ENCODE measurements at regions not wholly inside any gene's neighbourhood (a gene's known extent, or its start where the extent isn't known, plus 50 kb on each side); places are given as distances from the start of the nearest gene placed in this dataset.
"Not testable (repeated sequence)": the region's sequence is repeated elsewhere in the genome, so short reads cannot be mapped to it uniquely, and the experiment has no call there.

- no peaks in the 10 kb centered on the region for H3K36me3 Mint-ChIP-seq
- H3K4me1 Mint-ChIP-seq (ENCODE audit: low read depth): no peaks in the 10 kb centered on the region
- ChIA-PET CTCF (no interaction called here), POLR2A (no interaction called here)
- peaks cover 2% of the 10 kb centered on the region for H3K27me3 Mint-ChIP-seq
- DNase-seq: no peak
- H3K27ac Mint-ChIP-seq: no peak overlapping the region
- H3K9me3 Mint-ChIP-seq: no peaks in the 10 kb centered on the region
- intact Hi-C loops (cut with micrococcal nuclease): no loop called here
- H3K4me3 Mint-ChIP-seq: no peak overlapping the region
These were observed 182.1 kb downstream of the EVX1 start for GRCh38 chr7:27424749-27425148.

GRCh38 chr7:27427416-27427815 lies 184.8 kb downstream of the EVX1 start:
- Mint-ChIP-seq H3K4me3 (no peak overlapping the region), H3K27ac (no peak overlapping the region), H3K9me3 (no peaks in the 10 kb centered on the region), H3K36me3 (no peaks in the 10 kb centered on the region), H3K27me3 (peaks cover 7% of the 10 kb centered on the region), H3K4me1 (ENCODE audit: low read depth) (no peaks in the 10 kb centered on the region)
- ChIA-PET POLR2A (no interaction called here), CTCF (no interaction called here)
- no peak for DNase-seq
- intact Hi-C loops (cut with micrococcal nuclease): no loop called here

DNA sequence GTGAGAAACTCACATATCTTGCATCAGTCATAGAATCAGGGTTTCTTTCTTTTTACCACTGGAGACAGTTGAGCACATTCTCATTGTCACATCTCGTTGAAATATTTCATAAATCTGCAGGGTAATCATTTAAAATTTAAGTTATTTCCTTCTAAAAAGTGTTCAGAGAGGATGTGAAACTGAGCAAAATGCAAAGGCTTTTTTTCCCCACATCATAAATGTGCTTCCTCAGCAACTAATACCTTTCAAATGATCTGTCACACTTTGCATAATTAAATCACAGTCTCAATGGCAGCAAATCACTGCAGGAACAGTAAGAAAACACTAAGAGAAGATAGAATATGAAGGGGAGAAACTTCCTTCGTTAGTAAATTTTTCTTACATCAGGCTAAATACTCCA lies 187.5 kb downstream of the EVX1 start:
- no peak overlapping the region for H3K27ac Mint-ChIP-seq
- intact Hi-C loops (cut with micrococcal nuclease): no loop called here

GRCh38 chr7:27431465-27431864 lies 188.9 kb downstream of the EVX1 start:
- Mint-ChIP-seq H3K4me3 (no peak overlapping the region), H3K27ac (no peak overlapping the region)
- CTCF ChIA-PET: no interaction called here

More for the DNA sequence above, 187.5 kb downstream of the EVX1 start:
- POLR2A ChIA-PET: no interaction called here
- no peaks in the 10 kb centered on the region for H3K4me1 Mint-ChIP-seq (ENCODE audit: low read depth)
- H3K36me3 Mint-ChIP-seq: no peaks in the 10 kb centered on the region
- CTCF ChIA-PET: no interaction called here
- no peak overlapping the region for H3K4me3 Mint-ChIP-seq
- peaks cover 9% of the 10 kb centered on the region for H3K27me3 Mint-ChIP-seq
- H3K9me3 Mint-ChIP-seq: no peaks in the 10 kb centered on the region
- no peak for DNase-seq

DNA sequence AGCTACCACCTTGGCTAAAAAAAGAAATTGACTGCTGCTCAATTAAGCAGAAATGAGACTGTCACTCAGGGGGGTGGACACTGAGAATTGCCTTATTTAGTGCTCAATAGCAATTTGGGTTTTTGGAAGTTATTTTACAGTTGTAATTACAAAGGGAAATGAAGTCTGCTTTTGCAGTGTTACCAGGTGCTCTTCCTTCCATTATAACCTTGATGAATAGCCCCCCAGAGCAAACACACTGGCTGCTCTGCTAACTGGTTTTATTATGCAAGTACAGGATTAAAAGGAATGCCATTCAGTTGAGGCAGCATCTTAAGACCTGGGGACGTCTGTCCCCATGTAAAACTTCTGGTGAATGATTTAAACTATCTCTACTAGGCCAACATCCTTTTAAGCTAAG lies 191.0 kb downstream of the EVX1 start:
- CTCF ChIA-PET: no interaction called here
- Mint-ChIP-seq H3K27me3 (peaks cover 8% of the 10 kb centered on the region), H3K27ac (no peak overlapping the region), H3K9me3 (no peaks in the 10 kb centered on the region), H3K36me3 (no peaks in the 10 kb centered on the region), H3K4me3 (no peak overlapping the region), H3K4me1 (ENCODE audit: low read depth) (no peaks in the 10 kb centered on the region)
- intact Hi-C loops (cut with micrococcal nuclease): no loop called here
- POLR2A ChIA-PET: no interaction called here
- DNase-seq: no peak

More at GRCh38 chr7:27431465-27431864, 188.9 kb downstream of the EVX1 start:
- POLR2A ChIA-PET: no interaction called here
- Mint-ChIP-seq H3K4me1 (ENCODE audit: low read depth) (no peaks in the 10 kb centered on the region), H3K9me3 (no peaks in the 10 kb centered on the region), H3K27me3 (peaks cover 7% of the 10 kb centered on the region), H3K36me3 (no peaks in the 10 kb centered on the region)
- no peak for DNase-seq
- intact Hi-C loops (cut with micrococcal nuclease): no loop called here

GRCh38 chr7:27434756-27435400 lies 192.3 kb downstream of the EVX1 start:
- no peaks in the 10 kb centered on the region for H3K9me3 Mint-ChIP-seq
- intact Hi-C loops (cut with micrococcal nuclease): no loop called here

DNA sequence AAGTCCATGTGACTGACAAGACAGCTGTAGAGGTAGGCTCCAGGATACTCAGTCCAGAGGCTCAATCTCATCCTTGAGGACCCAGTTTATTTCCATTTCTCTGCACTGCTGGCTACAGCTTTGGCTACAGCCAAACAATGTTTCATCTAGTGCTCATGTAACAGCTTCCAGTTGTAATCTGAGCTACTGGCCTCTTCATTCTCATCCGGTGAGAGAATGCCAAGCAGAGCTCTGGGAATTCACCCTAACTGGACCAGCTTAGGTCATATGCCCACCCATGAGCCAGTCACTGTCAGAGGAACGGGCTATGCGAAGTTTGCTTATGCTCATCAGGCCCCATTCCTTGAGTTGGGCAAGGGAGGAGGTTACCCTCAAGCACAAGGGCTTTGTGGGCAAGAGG lies 192.9 kb downstream of the EVX1 start:
- Mint-ChIP-seq H3K4me1 (ENCODE audit: low read depth) (no peaks in the 10 kb centered on the region), H3K36me3 (no peaks in the 10 kb centered on the region), H3K27me3 (peaks cover 19% of the 10 kb centered on the region), H3K27ac (no peak overlapping the region), H3K9me3 (no peaks in the 10 kb centered on the region), H3K4me3 (no peak overlapping the region)
- ChIA-PET CTCF (no interaction called here), POLR2A (no interaction called here)
- no peak for DNase-seq
- intact Hi-C loops (cut with micrococcal nuclease): no loop called here

More at GRCh38 chr7:27434756-27435400, 192.3 kb downstream of the EVX1 start:
- POLR2A ChIA-PET: no interaction called here
- Mint-ChIP-seq H3K27me3 (peaks cover 19% of the 10 kb centered on the region), H3K4me1 (ENCODE audit: low read depth) (no peaks in the 10 kb centered on the region), H3K4me3 (no peak overlapping the region), H3K27ac (no peak overlapping the region), H3K36me3 (no peaks in the 10 kb centered on the region)
- DNase-seq: no peak
- CTCF ChIA-PET: no interaction called here

GRCh38 chr7:27438881-27439589 lies 196.4 kb downstream of the EVX1 start:
- ChIA-PET POLR2A (no interaction called here), CTCF (no interaction called here)
- Mint-ChIP-seq H3K9me3 (no peaks in the 10 kb centered on the region), H3K4me3 (no peak overlapping the region), H3K36me3 (no peaks in the 10 kb centered on the region), H3K27me3 (peaks cover 21% of the 10 kb centered on the region), H3K27ac (no peak overlapping the region), H3K4me1 (ENCODE audit: low read depth) (no peaks in the 10 kb centered on the region)
- no peak for DNase-seq
- intact Hi-C loops (cut with micrococcal nuclease): no loop called here

GRCh38 chr7:27442455-27442854 lies 199.9 kb downstream of the EVX1 start:
- Mint-ChIP-seq H3K27ac (no peak overlapping the region), H3K27me3 (peaks cover 19% of the 10 kb centered on the region), H3K9me3 (no peaks in the 10 kb centered on the region), H3K4me1 (ENCODE audit: low read depth) (no peaks in the 10 kb centered on the region), H3K4me3 (no peak overlapping the region), H3K36me3 (no peaks in the 10 kb centered on the region)
- ChIA-PET POLR2A (no interaction called here), CTCF (no interaction called here)
- no peak for DNase-seq
- intact Hi-C loops (cut with micrococcal nuclease): no loop called here

GRCh38 chr7:27449046-27449445 lies 206.4 kb downstream of the EVX1 start:
- DNase-seq; H3K4me1 Mint-ChIP-seq (ENCODE audit: low read depth); H3K9me3 Mint-ChIP-seq; H3K27ac Mint-ChIP-seq; H3K36me3 Mint-ChIP-seq; CTCF ChIA-PET; POLR2A ChIA-PET; H3K4me3 Mint-ChIP-seq; intact Hi-C loops (cut with micrococcal nuclease): not testable (repeated sequence)
- H3K27me3 Mint-ChIP-seq: peaks cover 15% of the 10 kb centered on the region

GRCh38 chr7:27453702-27454405 lies 208.8 kb downstream of the HIBADH start:
- Mint-ChIP-seq H3K27me3 (peaks cover 9% of the 10 kb centered on the region), H3K36me3 (no peaks in the 10 kb centered on the region), H3K4me3 (no peak overlapping the region), H3K4me1 (ENCODE audit: low read depth) (no peaks in the 10 kb centered on the region), H3K27ac (no peak overlapping the region), H3K9me3 (no peaks in the 10 kb centered on the region)
- intact Hi-C loops (cut with micrococcal nuclease): no loop called here
- ChIA-PET CTCF (no interaction called here), POLR2A (no interaction called here)
- DNase-seq: no peak

- intact Hi-C loops (cut with micrococcal nuclease): not testable (repeated sequence)
These were observed 205.6 kb downstream of the HIBADH start for GRCh38 chr7:27457120-27457519.

More at GRCh38 chr7:27457120-27457519, 205.6 kb downstream of the HIBADH start:
- H3K4me3 Mint-ChIP-seq; H3K36me3 Mint-ChIP-seq; H3K27me3 Mint-ChIP-seq; DNase-seq; POLR2A ChIA-PET; H3K9me3 Mint-ChIP-seq; H3K4me1 Mint-ChIP-seq (ENCODE audit: low read depth); CTCF ChIA-PET; H3K27ac Mint-ChIP-seq: not testable (repeated sequence)

Data from activated CD4-positive, alpha-beta memory T cell treated with anti-CD3 and anti-CD28 coated beads for 36 hours (primary cell).